Mammary epithelial cell (primary cell): ENCODE measurements at regions not wholly inside any gene's neighbourhood (a gene's known extent, or its start where the extent isn't known, plus 50 kb on each side); places are given as distances from the start of the nearest gene placed in this dataset.

ENCODE experiments used
- CTCF ChIP-seq, 2 donors: IDR thresholded peaks in 1 of 2; conservative IDR thresholded peaks in 1 of 2; 2 replicates each; pipeline ENCODE4 v1.5.1; 2011 to 2012; ENCODE audit warnings: inconsistent platforms in 2 of 2, low read length in 2 of 2, mild to moderate bottlenecking in 2 of 2, control low read depth in 1 of 2, low read depth in 1 of 2; ENCODE audit not compliant: insufficient read depth in 1 of 2; ENCODE audit errors: extremely low read depth in 1 of 2
- EZH2 ChIP-seq: IDR thresholded peaks from 2 replicates; pipeline ENCODE4 v1.6.1; 2012; ENCODE audit warnings: low read length, inconsistent platforms, borderline replicate concordance

- TF ChIP-seq EZH2 (no peak), CTCF (conservative IDR thresholded peaks at IDR 0.05 in 1 of 2, IDR thresholded peaks at IDR 0.05 in 1 of 2; ENCODE audit: extremely low read depth in 1 of 2, insufficient read depth in 1 of 2, low read depth in 1 of 2, low read length in 2 of 2) (no peak)
These were observed 259.8 kb downstream of the CD109 start for GRCh38 chr6:73955800-73956199.
